HG02610 (cell line): ENCODE measurements at regions not wholly inside any gene's neighbourhood (a gene's known extent, or its start where the extent isn't known, plus 50 kb on each side); places are given as distances from the start of the nearest gene placed in this dataset.

Experiments used
- ATAC-seq: cut with Tn5 transposase; IDR thresholded peaks from one replicate; pipeline ENCODE4 v1.9.1; 2021; ENCODE audit warnings: mild to moderate bottlenecking, moderate library complexity; ENCODE audit not compliant: unreplicated experiment

GRCh38 chr18:5091741-5092140 is 105.3 kb downstream of the AKAIN1 start:
- ATAC-seq, result no peak

GRCh38 chr18:5075297-5075696 is 121.8 kb downstream of the AKAIN1 start:
- no peak for ATAC-seq

- no peak for ATAC-seq
Observed at GRCh38 chr18:5073026-5073944, 123.8 kb downstream of the AKAIN1 start.

- no peak for ATAC-seq
Observed at GRCh38 chr18:5068851-5069250, 128.2 kb downstream of the AKAIN1 start.

- no peak for ATAC-seq
Observed at GRCh38 chr18:5066380-5066977, 130.6 kb downstream of the AKAIN1 start.

- no peak for ATAC-seq
Observed at GRCh38 chr18:5065615-5066014, 131.4 kb downstream of the AKAIN1 start.

GRCh38 chr18:5064841-5065370 is 132.2 kb downstream of the AKAIN1 start:
- ATAC-seq, result no peak

- no peak for ATAC-seq
Observed at GRCh38 chr18:5061785-5062184, 135.3 kb downstream of the AKAIN1 start.

GRCh38 chr18:5060543-5060942 is 136.5 kb downstream of the AKAIN1 start:
- ATAC-seq, result no peak

GRCh38 chr18:5059696-5060032 is 137.4 kb downstream of the AKAIN1 start:
- no peak for ATAC-seq

- peak; percentile 68 for ATAC-seq
Observed at GRCh38 chr18:5058768-5059695, 138.0 kb downstream of the AKAIN1 start.

- peak; percentile 66 for ATAC-seq
Observed at GRCh38 chr18:5057386-5058348, 139.4 kb downstream of the AKAIN1 start.

GRCh38 chr18:5052491-5052890 is 144.6 kb downstream of the AKAIN1 start:
- ATAC-seq, result no peak

- no peak for ATAC-seq
Observed at GRCh38 chr18:5051207-5051606, 145.8 kb downstream of the AKAIN1 start.

- no peak for ATAC-seq
Observed at GRCh38 chr18:5049124-5049523, 147.9 kb downstream of the AKAIN1 start.

- no peak for ATAC-seq
Observed at GRCh38 chr18:5040476-5040875, 156.6 kb downstream of the AKAIN1 start.

- ATAC-seq, result no peak
Observed at GRCh38 chr18:5036523-5036922, 160.5 kb downstream of the AKAIN1 start.

- no peak for ATAC-seq
Observed at GRCh38 chr18:5031216-5031615, 165.8 kb downstream of the AKAIN1 start.

GRCh38 chr18:5030636-5031035 is 166.4 kb downstream of the AKAIN1 start:
- no peak for ATAC-seq

GRCh38 chr18:5029592-5029991 is 167.5 kb downstream of the AKAIN1 start:
- no peak for ATAC-seq
